ENCODE measurements at regions not wholly inside any gene's neighbourhood (a gene's known extent, or its start where the extent isn't known, plus 50 kb on each side); places are given as distances from the start of the nearest gene placed in this dataset.

- DNase-seq = no peak
Measured at GRCh38 chr11:11129118-11129517, 223.9 kb downstream of the CSNK2A3 start.

- no peak for DNase-seq
Measured at GRCh38 chr11:11125618-11126017, 227.4 kb downstream of the CSNK2A3 start.

- DNase-seq = no peak
Measured at GRCh38 chr11:11122749-11123148, 230.3 kb downstream of the CSNK2A3 start.

DNA sequence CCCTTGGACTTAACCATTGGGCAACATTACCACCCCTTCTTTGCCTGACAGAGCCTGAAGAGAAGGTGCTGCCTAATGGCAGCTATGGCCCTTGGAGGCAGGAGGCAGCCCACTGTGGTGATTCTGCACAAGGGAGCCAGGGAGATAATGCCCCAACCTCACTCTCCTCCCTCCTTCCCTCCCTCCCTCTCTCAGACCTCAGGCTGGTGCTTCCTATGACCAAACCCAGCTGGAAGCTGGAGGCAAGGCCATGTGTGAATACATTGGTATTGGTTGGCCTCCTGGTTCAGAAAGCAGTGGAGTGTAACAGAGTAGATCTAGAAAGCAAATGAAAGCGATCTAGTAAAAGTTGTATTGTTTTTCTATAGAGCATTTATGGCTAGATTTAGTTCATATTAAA lies 233.1 kb downstream of the CSNK2A3 start:
- DNase-seq = no peak

DNA sequence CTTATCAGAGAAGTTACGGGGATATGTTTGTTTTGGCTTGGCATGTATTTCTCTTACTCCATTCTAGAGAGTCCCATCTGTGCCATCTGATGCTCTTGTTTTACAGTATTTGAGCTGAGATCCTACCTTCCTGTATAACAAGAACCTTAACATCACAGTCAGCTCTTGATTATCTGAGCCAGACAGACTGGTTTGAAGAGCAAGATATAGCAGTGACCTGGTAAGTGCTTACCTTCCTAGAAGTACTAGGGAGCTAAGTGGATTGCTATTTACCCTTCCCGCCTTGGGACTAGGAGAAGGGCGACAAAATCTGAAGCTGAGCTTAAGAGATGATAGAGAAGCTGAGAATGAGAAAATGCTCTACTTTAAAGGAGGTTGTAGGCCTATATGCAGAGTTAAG lies 235.3 kb downstream of the CSNK2A3 start:
- no peak for DNase-seq

GRCh38 chr11:11115475-11115874 lies 237.6 kb downstream of the CSNK2A3 start:
- DNase-seq = no peak

- no peak for DNase-seq
Measured at GRCh38 chr11:11113626-11114025, 239.4 kb downstream of the CSNK2A3 start.

DNA sequence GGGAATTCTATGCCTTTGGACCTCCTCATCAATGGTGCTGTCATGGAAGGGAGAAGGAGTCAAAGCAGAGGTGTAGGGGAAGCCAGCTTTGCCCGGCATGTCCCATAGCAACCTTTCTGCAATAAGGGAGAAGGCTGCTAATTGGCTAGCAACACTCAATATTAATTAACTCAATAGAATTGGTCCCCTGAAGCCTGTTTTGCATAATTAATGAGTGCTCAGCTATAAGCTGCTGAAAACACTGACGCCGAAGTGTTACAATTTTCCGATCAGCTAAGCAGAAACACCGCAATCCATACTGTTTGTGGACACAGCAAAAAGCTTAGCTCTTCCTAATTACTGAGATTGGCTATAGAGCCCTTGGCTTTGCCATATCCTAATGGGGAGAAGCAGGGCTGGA lies 245.0 kb downstream of the CSNK2A3 start:
- no peak for DNase-seq

- no peak for DNase-seq
Measured at GRCh38 chr11:11107076-11107723, 245.8 kb downstream of the CSNK2A3 start.

DNA sequence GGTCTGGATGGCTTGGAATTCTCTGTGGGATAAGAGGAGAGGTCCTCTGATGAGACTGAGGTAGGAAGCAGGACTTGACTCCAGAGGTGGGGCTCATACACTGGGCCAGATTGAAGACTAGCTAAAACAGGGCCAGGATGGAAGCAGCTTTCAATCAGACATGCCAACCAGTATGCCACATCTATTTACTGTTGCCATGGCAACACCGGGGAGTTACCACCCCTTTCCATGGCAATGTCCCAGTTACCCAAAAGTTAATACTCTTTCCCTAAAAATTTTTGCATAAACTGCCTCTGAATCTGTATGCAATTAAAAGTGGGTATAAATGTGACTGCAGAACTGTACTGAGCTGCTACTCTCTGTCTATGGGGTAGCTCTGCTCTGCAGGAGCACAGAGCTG lies 247.5 kb upstream of the ZBED5 start:
- DNase-seq = no peak

- no peak for DNase-seq
Measured at GRCh38 chr11:11095831-11096723, 238.2 kb upstream of the ZBED5 start.

- no peak for DNase-seq
Measured at GRCh38 chr11:11090495-11090894, 232.6 kb upstream of the ZBED5 start.

- DNase-seq = no peak
Measured at GRCh38 chr11:11089805-11090204, 232.0 kb upstream of the ZBED5 start.

DNA sequence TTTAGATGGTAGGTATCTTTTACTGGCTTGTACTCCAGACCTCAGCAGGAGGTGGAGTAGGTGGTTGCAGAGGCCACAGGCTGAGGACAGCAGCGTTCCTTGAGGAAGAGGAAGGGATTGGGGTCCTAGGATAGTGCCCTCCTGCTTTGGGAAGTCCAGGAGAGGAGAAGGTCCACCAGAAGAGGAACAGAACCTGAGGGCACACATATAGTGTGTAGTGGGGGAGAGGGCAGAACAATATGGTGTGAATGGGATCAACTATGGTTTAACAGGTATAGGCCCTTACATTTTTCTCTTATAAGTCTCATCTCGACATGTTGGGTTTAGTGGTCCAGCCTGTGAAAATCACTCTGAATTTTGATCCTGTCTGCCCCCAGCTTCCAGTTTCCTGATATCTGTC lies 229.1 kb upstream of the ZBED5 start:
- no peak for DNase-seq

- no peak for DNase-seq
Measured at GRCh38 chr11:11085580-11085979, 227.7 kb upstream of the ZBED5 start.

GRCh38 chr11:11084337-11084736 lies 226.5 kb upstream of the ZBED5 start:
- DNase-seq = no peak

GRCh38 chr11:11083441-11083840 lies 225.6 kb upstream of the ZBED5 start:
- no peak for DNase-seq

DNA sequence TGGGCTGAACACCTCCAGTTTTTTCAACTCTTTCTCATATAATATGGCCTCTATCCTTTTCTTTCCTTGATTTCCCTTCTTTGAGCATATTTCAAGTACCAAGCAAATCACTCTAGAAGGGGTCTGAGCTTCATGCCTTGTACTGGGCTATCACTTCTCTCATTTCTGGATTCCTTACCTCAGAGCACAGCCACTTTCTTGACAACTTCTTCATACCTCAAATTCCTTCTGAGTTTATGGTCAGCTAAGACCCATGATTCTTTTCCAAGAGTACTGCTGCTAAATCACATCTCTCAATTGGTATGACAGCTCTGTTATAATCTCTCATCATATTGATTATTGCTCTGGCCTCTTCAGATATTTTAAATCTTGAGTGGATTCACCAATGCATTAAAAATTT lies 224.8 kb upstream of the ZBED5 start:
- DNase-seq = no peak

DNA sequence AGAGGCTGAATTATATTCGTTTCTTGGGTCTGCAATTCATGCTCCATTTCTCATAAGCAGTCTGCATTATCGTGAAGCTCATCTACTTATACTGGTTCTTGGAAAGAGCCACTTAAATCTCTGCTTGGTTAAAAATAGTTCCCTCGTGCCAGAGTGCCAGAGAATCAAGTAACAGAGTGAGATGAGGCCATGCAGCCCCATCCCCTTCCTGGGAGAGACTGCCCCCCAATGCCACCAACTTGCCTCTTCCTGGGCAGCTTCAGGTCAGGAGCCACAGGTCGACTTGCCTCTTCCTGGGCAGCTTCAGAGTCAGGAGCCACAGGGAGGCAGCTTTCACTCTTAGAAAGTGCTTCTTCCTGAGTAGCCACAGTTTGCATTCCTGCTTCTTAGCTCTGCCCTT lies 223.9 kb upstream of the ZBED5 start:
- DNase-seq = no peak

GRCh38 chr11:11081288-11081687 lies 223.4 kb upstream of the ZBED5 start:
- DNase-seq = no peak

DNA sequence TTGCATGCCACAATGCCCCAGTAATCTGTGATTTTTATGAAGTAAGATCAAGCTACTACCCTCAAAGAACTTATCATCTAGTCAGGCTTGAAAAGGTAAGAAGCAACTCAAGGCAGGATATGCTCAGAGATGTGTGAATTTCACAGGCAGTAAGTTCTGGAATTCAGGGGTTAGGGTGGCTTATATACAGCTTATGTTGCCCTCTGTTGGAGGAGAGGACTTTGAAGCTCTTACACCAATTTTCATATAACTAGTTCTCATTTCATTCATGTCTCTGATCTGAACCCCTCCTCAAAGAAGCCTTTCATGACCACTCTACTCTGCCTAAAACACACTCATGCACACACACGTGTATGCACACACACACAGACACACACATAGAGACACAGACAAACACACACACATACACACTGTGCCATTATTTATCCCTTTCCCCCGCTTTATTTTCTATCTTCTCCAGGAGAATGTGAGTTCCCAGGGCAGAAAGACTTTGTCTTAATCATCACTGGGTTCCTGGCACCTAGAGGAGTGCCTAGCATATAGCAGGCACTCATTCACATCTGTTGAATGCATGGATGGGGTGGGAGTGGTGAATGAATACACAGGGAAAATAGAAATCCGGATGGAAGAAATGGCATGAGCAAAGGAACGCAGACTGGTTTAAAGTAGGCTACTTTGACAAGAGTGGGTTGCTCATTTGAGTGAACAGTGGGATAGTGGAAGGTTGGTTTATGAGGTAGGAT lies 220.7 kb upstream of the ZBED5 start:
- no peak for DNase-seq

DNA sequence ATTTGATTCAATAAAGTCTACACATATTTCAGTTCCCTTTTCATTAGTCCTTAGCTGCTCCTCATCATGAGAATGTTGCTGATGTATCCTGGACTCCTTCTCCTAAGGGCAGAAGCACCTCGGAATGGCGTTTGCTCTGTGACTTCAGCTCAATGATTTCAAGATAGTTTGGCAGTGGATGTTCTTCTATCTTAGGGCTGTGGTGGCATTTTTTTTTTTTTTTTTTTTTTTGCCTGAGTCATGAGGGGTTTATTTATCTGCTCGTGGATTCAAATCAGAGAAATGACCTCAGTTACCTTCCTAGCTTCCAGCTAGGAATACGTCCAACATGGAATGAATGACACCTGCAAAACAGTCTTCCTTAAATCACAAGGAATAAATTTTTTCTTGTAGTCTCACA lies 220.0 kb upstream of the ZBED5 start:
- no peak for DNase-seq

DNA sequence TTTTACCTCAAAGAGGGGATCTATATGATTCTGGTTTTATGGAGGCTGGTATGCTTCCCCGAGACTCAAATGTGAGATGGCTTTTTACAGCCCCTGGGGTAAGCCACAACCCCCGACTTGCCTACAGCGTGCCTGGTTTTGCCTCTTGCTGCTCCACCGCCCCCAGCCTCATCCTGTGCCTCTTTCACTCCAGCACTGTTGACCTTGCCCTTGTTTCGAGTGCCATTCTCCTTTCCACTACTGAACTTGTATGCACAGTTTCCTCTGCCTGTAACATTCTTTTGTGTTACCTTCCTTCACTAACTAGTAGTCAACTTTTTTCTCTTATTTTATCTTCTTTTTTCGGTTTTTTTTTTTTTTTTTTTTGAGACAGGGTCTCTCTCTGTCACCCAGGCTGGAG lies 219.0 kb upstream of the ZBED5 start:
- DNase-seq = no peak

DNA sequence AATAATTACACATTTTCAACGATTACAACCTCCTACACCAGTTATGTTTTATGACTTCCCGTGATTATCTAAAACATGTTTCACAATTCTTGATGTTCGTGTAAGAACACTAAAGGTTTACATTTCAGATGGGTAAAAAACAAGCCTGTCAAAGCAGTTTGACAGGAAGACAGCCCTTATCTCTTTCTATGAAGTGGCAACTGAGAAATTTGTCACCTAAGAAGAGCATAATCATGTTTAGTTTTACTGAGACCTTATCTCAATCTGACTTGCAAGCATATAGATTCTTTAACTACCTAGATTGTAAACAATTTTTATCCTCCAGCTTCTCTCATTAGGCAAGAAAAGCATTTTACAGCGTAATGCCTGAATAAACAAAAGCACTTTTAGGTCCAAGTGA lies 218.4 kb upstream of the ZBED5 start:
- DNase-seq = no peak

All from NCI-H1436 treated with DMSO at 0.1 percent for 48 hours (cell line).